ENCODE measurements at regions not wholly inside any gene's neighbourhood (a gene's known extent, or its start where the extent isn't known, plus 50 kb on each side); places are given as distances from the start of the nearest gene placed in this dataset.

GRCh38 chr12:107847830-107848229 is 73.3 kb downstream of the ASCL4 start:
- Histone ChIP-seq H4K20me1 (ENCODE audit: control insufficient read depth, insufficient read depth, low read depth, low read length) (no peaks in the 10 kb centered on the region), H3K4me2 (ENCODE audit: low read length) (no peak overlapping the region), H3F3A (ENCODE audit: control insufficient read depth, insufficient read depth) (no peaks in the 10 kb centered on the region), H3K4me3 (ENCODE audit: low read length) (no peak overlapping the region), H3K9me3 (ENCODE audit: control insufficient read depth, insufficient read depth, low read length) (no peaks in the 10 kb centered on the region), H3K27me3 (ENCODE audit: control insufficient read depth, low read length) (no peaks in the 10 kb centered on the region; the same call in 1 of the 2 replicates), H3K79me2 (ENCODE audit: control insufficient read depth, low read length) (no peaks in the 10 kb centered on the region), H3K9me2 (replicated peaks; ENCODE audit: control insufficient read depth, low read length) (no peaks in the 10 kb centered on the region), H3K27ac (ENCODE audit: low read depth, low read length) (no peak overlapping the region), H3K36me3 (ENCODE audit: control insufficient read depth, low read length) (no peaks in the 10 kb centered on the region), H3K4me1 (ENCODE audit: control insufficient read depth, low read length) (no peaks in the 10 kb centered on the region)
- no peak for TF ChIP-seq EZH2phosphoT487 (IDR thresholded peaks at IDR 0.05; ENCODE audit: borderline replicate concordance, low read length)
- no peak for TF ChIP-seq CTCF (IDR thresholded peaks at IDR 0.05; ENCODE audit: low read depth, low read length, poor library complexity, severe bottlenecking)

GRCh38 chr12:107853479-107853878 is 79.0 kb downstream of the ASCL4 start:
- Histone ChIP-seq H3K4me2 (ENCODE audit: low read length) (no peak overlapping the region), H3K27me3 (ENCODE audit: control insufficient read depth, low read length) (peaks cover 6% of the 10 kb centered on the region), H3K9me2 (replicated peaks; ENCODE audit: control insufficient read depth, low read length) (no peaks in the 10 kb centered on the region), H3F3A (ENCODE audit: control insufficient read depth, insufficient read depth) (no peaks in the 10 kb centered on the region), H3K9me3 (ENCODE audit: control insufficient read depth, insufficient read depth, low read length) (no peaks in the 10 kb centered on the region), H3K4me1 (ENCODE audit: control insufficient read depth, low read length) (no peaks in the 10 kb centered on the region), H3K79me2 (ENCODE audit: control insufficient read depth, low read length) (no peaks in the 10 kb centered on the region), H4K20me1 (ENCODE audit: control insufficient read depth, insufficient read depth, low read depth, low read length) (no peaks in the 10 kb centered on the region), H3K27ac (ENCODE audit: low read depth, low read length) (no peak overlapping the region), H3K4me3 (ENCODE audit: low read length) (no peak overlapping the region), H3K36me3 (ENCODE audit: control insufficient read depth, low read length) (no peaks in the 10 kb centered on the region)
- TF ChIP-seq EZH2phosphoT487 (IDR thresholded peaks at IDR 0.05; ENCODE audit: borderline replicate concordance, low read length) (no peak), CTCF (IDR thresholded peaks at IDR 0.05; ENCODE audit: low read depth, low read length, poor library complexity, severe bottlenecking) (no peak)

GRCh38 chr12:107855471-107855870 is 81.0 kb downstream of the ASCL4 start:
- Histone ChIP-seq H3K9me3 (ENCODE audit: control insufficient read depth, insufficient read depth, low read length) (no peaks in the 10 kb centered on the region), H3K4me2 (ENCODE audit: low read length) (no peak overlapping the region), H3F3A (ENCODE audit: control insufficient read depth, insufficient read depth) (no peaks in the 10 kb centered on the region), H3K4me1 (ENCODE audit: control insufficient read depth, low read length) (no peaks in the 10 kb centered on the region), H3K79me2 (ENCODE audit: control insufficient read depth, low read length) (no peaks in the 10 kb centered on the region), H3K36me3 (ENCODE audit: control insufficient read depth, low read length) (no peaks in the 10 kb centered on the region), H4K20me1 (ENCODE audit: control insufficient read depth, insufficient read depth, low read depth, low read length) (no peaks in the 10 kb centered on the region), H3K27ac (ENCODE audit: low read depth, low read length) (no peak overlapping the region), H3K4me3 (ENCODE audit: low read length) (no peak overlapping the region), H3K9me2 (replicated peaks; ENCODE audit: control insufficient read depth, low read length) (no peaks in the 10 kb centered on the region), H3K27me3 (ENCODE audit: control insufficient read depth, low read length) (peaks cover 11% of the 10 kb centered on the region; the same call in 1 of the 2 replicates)
- TF ChIP-seq EZH2phosphoT487 (IDR thresholded peaks at IDR 0.05; ENCODE audit: borderline replicate concordance, low read length) (no peak), CTCF (IDR thresholded peaks at IDR 0.05; ENCODE audit: low read depth, low read length, poor library complexity, severe bottlenecking) (no peak)

Data from DOHH2 (cell line).